GM12873 (cell line): ENCODE measurements at regions not wholly inside any gene's neighbourhood (a gene's known extent, or its start where the extent isn't known, plus 50 kb on each side); places are given as distances from the start of the nearest gene placed in this dataset.

Experiments used
- CTCF ChIP-seq: IDR thresholded peaks from 2 replicates; pipeline ENCODE4 v1.5.1; 2012; ENCODE audit warnings: low read depth, mild to moderate bottlenecking, moderate library complexity, low read length, control low read depth; ENCODE audit not compliant: insufficient read depth; ENCODE audit errors: missing control alignments

- no peak for TF ChIP-seq CTCF
Observed at GRCh38 chr11:116244889-116245288, 527.9 kb downstream of the BUD13 start.

GRCh38 chr11:116244439-116244838, 528.3 kb downstream of the BUD13 start:
- TF ChIP-seq CTCF: no peak

GRCh38 chr11:116243991-116244390, 528.8 kb downstream of the BUD13 start:
- no peak for TF ChIP-seq CTCF

- TF ChIP-seq CTCF: no peak
Observed at GRCh38 chr11:116242006-116242405, 530.8 kb downstream of the BUD13 start.

- no peak for TF ChIP-seq CTCF
Observed at GRCh38 chr11:116240710-116241109, 532.1 kb downstream of the BUD13 start.

- no peak for TF ChIP-seq CTCF
Observed at GRCh38 chr11:116239247-116239646, 533.5 kb downstream of the BUD13 start.

GRCh38 chr11:116234989-116235568, 537.7 kb downstream of the BUD13 start:
- TF ChIP-seq CTCF: no peak
